ENCODE measurements at regions not wholly inside any gene's neighbourhood (a gene's known extent, or its start where the extent isn't known, plus 50 kb on each side); places are given as distances from the start of the nearest gene placed in this dataset.

GRCh38 chr1:61539720-61540462 lies 185.1 kb downstream of the TM2D1 start:
- H3K9me3 ChIP-seq (ENCODE audit: low read depth, low read length), result no peaks in the 10 kb centered on the region
- no peaks in the 10 kb centered on the region for H3K36me3 ChIP-seq (ENCODE audit: insufficient read depth, low read length)
- no peaks in the 10 kb centered on the region for H3K79me2 ChIP-seq (ENCODE audit: insufficient read depth, low read length)
- TF ChIP-seq CTCF (IDR thresholded peaks at IDR 0.05; ENCODE audit: extremely low read depth, low read depth, low read length), result no peak
- no peak overlapping the region for H3K4me2 ChIP-seq (ENCODE audit: insufficient read depth, low read length)
- H3K4me1 ChIP-seq (ENCODE audit: insufficient read depth, low read length), result no peaks in the 10 kb centered on the region
- DNase-seq (ENCODE audit: insufficient read length, low spot score, missing footprints), result no peak
- no peaks in the 10 kb centered on the region for H4K20me1 ChIP-seq (ENCODE audit: insufficient read depth, low read length)
- H3K27ac ChIP-seq (ENCODE audit: low read depth, low read length), result no peak overlapping the region
- peak overlapping the region; percentile 29 for H2AFZ ChIP-seq (ENCODE audit: low read length)
- no peaks in the 10 kb centered on the region for H3K27me3 ChIP-seq (ENCODE audit: insufficient read depth, low read length)
- no peak overlapping the region for H3K4me3 ChIP-seq (ENCODE audit: insufficient read depth, low read length)

DNA sequence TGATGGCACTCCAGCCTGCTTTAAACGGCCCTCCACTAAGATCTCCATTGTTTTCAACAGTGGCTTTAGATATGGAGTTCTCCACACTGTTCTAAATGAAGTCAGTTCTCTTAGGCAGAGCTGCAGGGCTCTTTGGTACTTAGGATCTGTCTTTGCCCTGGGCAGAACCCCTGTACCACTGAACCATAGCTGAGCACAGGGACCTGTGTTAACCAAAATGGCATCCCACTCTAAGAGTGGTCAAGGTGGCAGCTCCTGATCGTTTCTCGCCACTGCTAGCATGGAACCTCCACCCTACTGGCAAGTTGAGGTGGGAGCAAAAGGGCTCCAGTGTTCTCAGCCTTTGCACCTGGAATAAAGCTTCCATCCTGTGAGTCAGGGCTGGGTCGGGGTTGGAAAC lies 186.7 kb downstream of the TM2D1 start:
- H3K27ac ChIP-seq (ENCODE audit: low read depth, low read length), result no peak overlapping the region
- H3K36me3 ChIP-seq (ENCODE audit: insufficient read depth, low read length), result no peaks in the 10 kb centered on the region
- no peaks in the 10 kb centered on the region for H3K79me2 ChIP-seq (ENCODE audit: insufficient read depth, low read length)
- H4K20me1 ChIP-seq (ENCODE audit: insufficient read depth, low read length), result no peaks in the 10 kb centered on the region
- no peak for DNase-seq (ENCODE audit: insufficient read length, low spot score, missing footprints)
- H2AFZ ChIP-seq (ENCODE audit: low read length), result no peak overlapping the region
- H3K4me3 ChIP-seq (ENCODE audit: insufficient read depth, low read length), result no peak overlapping the region
- no peaks in the 10 kb centered on the region for H3K27me3 ChIP-seq (ENCODE audit: insufficient read depth, low read length)
- no peaks in the 10 kb centered on the region for H3K9me3 ChIP-seq (ENCODE audit: low read depth, low read length)
- TF ChIP-seq CTCF (IDR thresholded peaks at IDR 0.05; ENCODE audit: extremely low read depth, low read depth, low read length), result no peak
- H3K4me1 ChIP-seq (ENCODE audit: insufficient read depth, low read length), result no peaks in the 10 kb centered on the region
- no peak overlapping the region for H3K4me2 ChIP-seq (ENCODE audit: insufficient read depth, low read length)

DNA sequence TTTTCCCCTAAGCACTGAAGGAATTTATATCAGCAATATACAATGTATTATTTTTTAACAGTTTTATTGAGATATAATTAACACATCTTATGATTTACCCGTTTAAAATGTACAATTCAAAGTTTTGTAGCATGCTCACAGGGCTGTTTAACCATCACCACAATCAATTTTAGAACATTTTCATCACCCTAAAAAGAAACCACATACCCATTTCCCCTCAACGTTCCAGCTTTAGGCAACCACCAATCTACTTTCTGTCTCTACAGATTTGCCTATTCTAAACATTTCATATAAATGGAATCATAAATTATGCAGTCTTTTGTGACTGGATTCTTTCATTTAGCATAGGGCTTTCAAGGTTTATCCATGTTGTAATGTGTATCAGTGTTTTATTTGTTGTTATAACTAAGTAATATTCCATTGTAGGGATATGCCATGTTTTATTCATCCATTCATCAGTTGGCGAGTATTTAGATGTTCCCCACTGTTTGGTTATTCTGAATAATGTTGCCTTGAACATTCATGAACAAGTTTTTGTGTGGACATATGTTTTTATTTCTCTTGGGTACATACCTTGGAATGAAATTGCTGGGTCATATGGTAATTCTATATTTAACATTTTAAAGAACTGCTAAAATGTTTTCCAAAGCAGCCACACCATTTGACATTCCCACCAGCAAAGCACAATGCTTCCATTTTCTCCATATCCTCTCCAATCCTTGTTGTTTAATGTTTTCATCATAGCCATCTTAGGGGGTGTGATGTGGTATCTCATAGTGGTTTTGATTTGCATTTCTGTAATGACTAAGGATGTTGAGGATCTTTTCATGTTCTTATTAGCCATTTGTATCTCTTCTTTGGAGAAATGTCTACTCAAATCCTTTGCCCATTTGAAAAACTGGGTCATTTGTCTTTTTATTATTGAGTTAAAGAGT lies 188.5 kb downstream of the TM2D1 start:
- Histone ChIP-seq H3K9me3 (ENCODE audit: low read depth, low read length) (no peaks in the 10 kb centered on the region), H3K4me1 (ENCODE audit: insufficient read depth, low read length) (no peaks in the 10 kb centered on the region), H3K4me3 (ENCODE audit: insufficient read depth, low read length) (no peak overlapping the region), H3K27ac (ENCODE audit: low read depth, low read length) (no peak overlapping the region), H4K20me1 (ENCODE audit: insufficient read depth, low read length) (no peaks in the 10 kb centered on the region), H3K27me3 (ENCODE audit: insufficient read depth, low read length) (no peaks in the 10 kb centered on the region), H3K36me3 (ENCODE audit: insufficient read depth, low read length) (no peaks in the 10 kb centered on the region), H3K4me2 (ENCODE audit: insufficient read depth, low read length) (no peak overlapping the region), H2AFZ (ENCODE audit: low read length) (no peak overlapping the region), H3K79me2 (ENCODE audit: insufficient read depth, low read length) (no peaks in the 10 kb centered on the region)
- no peak for DNase-seq (ENCODE audit: insufficient read length, low spot score, missing footprints)
- TF ChIP-seq CTCF (IDR thresholded peaks at IDR 0.05; ENCODE audit: extremely low read depth, low read depth, low read length), result no peak

DNA sequence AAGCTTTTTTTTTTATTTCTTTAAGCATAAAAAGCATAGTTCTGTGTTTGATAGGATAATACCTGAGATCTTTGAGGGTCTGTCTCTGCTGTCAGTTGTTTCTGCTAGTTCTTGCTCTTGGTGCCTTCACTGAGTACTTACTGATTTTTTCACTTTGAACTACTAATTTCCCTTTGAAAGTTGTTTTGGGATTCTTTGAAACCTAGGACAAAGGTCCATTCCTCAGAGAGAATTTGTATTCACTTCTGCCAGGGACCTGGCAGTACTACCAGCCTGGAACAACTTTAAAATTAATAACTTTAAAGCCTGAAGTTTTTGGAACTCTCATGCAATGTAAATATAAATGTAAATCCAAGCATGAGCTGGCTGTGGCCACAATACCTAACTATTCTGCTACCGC lies 190.1 kb downstream of the TM2D1 start:
- TF ChIP-seq CTCF (IDR thresholded peaks at IDR 0.05; ENCODE audit: extremely low read depth, low read depth, low read length), result no peak
- Histone ChIP-seq H3K9me3 (ENCODE audit: low read depth, low read length) (no peaks in the 10 kb centered on the region), H3K27ac (ENCODE audit: low read depth, low read length) (no peak overlapping the region), H2AFZ (ENCODE audit: low read length) (no peak overlapping the region), H3K4me1 (ENCODE audit: insufficient read depth, low read length) (no peaks in the 10 kb centered on the region), H3K4me3 (ENCODE audit: insufficient read depth, low read length) (no peak overlapping the region), H3K27me3 (ENCODE audit: insufficient read depth, low read length) (no peaks in the 10 kb centered on the region), H4K20me1 (ENCODE audit: insufficient read depth, low read length) (no peaks in the 10 kb centered on the region), H3K79me2 (ENCODE audit: insufficient read depth, low read length) (no peaks in the 10 kb centered on the region), H3K36me3 (ENCODE audit: insufficient read depth, low read length) (no peaks in the 10 kb centered on the region), H3K4me2 (ENCODE audit: insufficient read depth, low read length) (no peak overlapping the region)
- DNase-seq (ENCODE audit: insufficient read length, low spot score, missing footprints), result no peak
